Epithelial cell of prostate (primary cell): ENCODE measurements at regions not wholly inside any gene's neighbourhood (a gene's known extent, or its start where the extent isn't known, plus 50 kb on each side); places are given as distances from the start of the nearest gene placed in this dataset.
"Not testable (repeated sequence)": the region's sequence is repeated elsewhere in the genome, so short reads cannot be mapped to it uniquely, and the experiment has no call there.

Experiments
- DNase-seq: peaks from one replicate; pipeline ENCODE4 v3.0.0-alpha.2; 2011; ENCODE audit warnings: low read depth, low spot score
- H3K27ac ChIP-seq: fragments of 450-650 bp; 2 replicates; pipeline ENCODE4 v1.5.1; 2017; ENCODE audit warnings: mild to moderate bottlenecking

- DNase-seq: no peak
Observed at GRCh38 chr7:52786174-52786573, 249.3 kb upstream of the POM121L12 start.

GRCh38 chr7:52782348-52782747 lies 253.1 kb upstream of the POM121L12 start:
- no peak overlapping the region for H3K27ac ChIP-seq
- no peak for DNase-seq

More at GRCh38 chr7:52786174-52786573, 249.3 kb upstream of the POM121L12 start:
- H3K27ac ChIP-seq: no peak overlapping the region

- no peak for DNase-seq
- no peak overlapping the region for H3K27ac ChIP-seq
Observed at GRCh38 chr7:52781250-52781649, 254.2 kb upstream of the POM121L12 start.

GRCh38 chr7:52779004-52779403 lies 256.4 kb upstream of the POM121L12 start:
- no peak for DNase-seq
- H3K27ac ChIP-seq: no peak overlapping the region

- DNase-seq: no peak
- no peak overlapping the region for H3K27ac ChIP-seq
Observed at GRCh38 chr7:52777051-52777822, 258.2 kb upstream of the POM121L12 start.

- no peak overlapping the region for H3K27ac ChIP-seq
- no peak for DNase-seq
Observed at GRCh38 chr7:52775876-52776275, 259.6 kb upstream of the POM121L12 start.

GRCh38 chr7:52771177-52771576 lies 264.3 kb upstream of the POM121L12 start:
- DNase-seq: no peak
- no peak overlapping the region for H3K27ac ChIP-seq

GRCh38 chr7:52764492-52765169 lies 270.8 kb upstream of the POM121L12 start:
- peak; percentile 3 for DNase-seq
- H3K27ac ChIP-seq: no peak overlapping the region

GRCh38 chr7:52758356-52758755 lies 277.1 kb upstream of the POM121L12 start:
- H3K27ac ChIP-seq: no peak overlapping the region
- no peak for DNase-seq

GRCh38 chr7:52753855-52754254 lies 281.6 kb upstream of the POM121L12 start:
- H3K27ac ChIP-seq: no peak overlapping the region
- no peak for DNase-seq

GRCh38 chr7:52752891-52753290 lies 282.5 kb upstream of the POM121L12 start:
- no peak for DNase-seq
- H3K27ac ChIP-seq: no peak overlapping the region

- DNase-seq: no peak
- no peak overlapping the region for H3K27ac ChIP-seq
Observed at GRCh38 chr7:52749880-52750279, 285.6 kb upstream of the POM121L12 start.

- no peak overlapping the region for H3K27ac ChIP-seq
- DNase-seq: no peak
Observed at GRCh38 chr7:52747817-52748216, 287.6 kb upstream of the POM121L12 start.

- DNase-seq: no peak
Observed at GRCh38 chr7:52741670-52742290, 293.7 kb upstream of the POM121L12 start.

GRCh38 chr7:52735656-52736055 lies 299.8 kb upstream of the POM121L12 start:
- H3K27ac ChIP-seq: no peak overlapping the region
- no peak for DNase-seq

More at GRCh38 chr7:52741670-52742290, 293.7 kb upstream of the POM121L12 start:
- H3K27ac ChIP-seq: no peak overlapping the region

GRCh38 chr7:52728683-52729082 lies 306.8 kb upstream of the POM121L12 start:
- not testable (repeated sequence) for DNase-seq, H3K27ac ChIP-seq

- H3K27ac ChIP-seq: no peak overlapping the region
- DNase-seq: no peak
Observed at GRCh38 chr7:52727632-52728031, 307.8 kb upstream of the POM121L12 start.

GRCh38 chr7:52726986-52727385 lies 308.4 kb upstream of the POM121L12 start:
- DNase-seq: no peak
- H3K27ac ChIP-seq: no peak overlapping the region

- no peak for DNase-seq
- no peak overlapping the region for H3K27ac ChIP-seq
Observed at GRCh38 chr7:52726493-52726892, 308.9 kb upstream of the POM121L12 start.

- H3K27ac ChIP-seq: no peak overlapping the region
- DNase-seq: no peak
Observed at GRCh38 chr7:52723606-52724005, 311.8 kb upstream of the POM121L12 start.

GRCh38 chr7:52720856-52721255 lies 314.6 kb upstream of the POM121L12 start:
- DNase-seq: no peak
- no peak overlapping the region for H3K27ac ChIP-seq
